22Rv1 (cell line): ENCODE measurements at regions not wholly inside any gene's neighbourhood (a gene's known extent, or its start where the extent isn't known, plus 50 kb on each side); places are given as distances from the start of the nearest gene placed in this dataset.

Source experiments
- H3K27ac ChIP-seq: fragments of 450-650 bp; 2 replicates; pipeline ENCODE4 v1.5.1; 2017
- ZFX ChIP-seq: fragments of 450-650 bp; IDR thresholded peaks from 2 replicates; pipeline ENCODE4 v1.6.1; 2017; ENCODE audit warnings: antibody characterized with exemption, borderline replicate concordance
- TF ChIP-seq, protein P1 (sequence below): fragments of 450-650 bp; IDR thresholded peaks from 2 replicates; pipeline ENCODE4 v1.5.1; 2017; ENCODE audit warnings: mild to moderate bottlenecking

DNA sequence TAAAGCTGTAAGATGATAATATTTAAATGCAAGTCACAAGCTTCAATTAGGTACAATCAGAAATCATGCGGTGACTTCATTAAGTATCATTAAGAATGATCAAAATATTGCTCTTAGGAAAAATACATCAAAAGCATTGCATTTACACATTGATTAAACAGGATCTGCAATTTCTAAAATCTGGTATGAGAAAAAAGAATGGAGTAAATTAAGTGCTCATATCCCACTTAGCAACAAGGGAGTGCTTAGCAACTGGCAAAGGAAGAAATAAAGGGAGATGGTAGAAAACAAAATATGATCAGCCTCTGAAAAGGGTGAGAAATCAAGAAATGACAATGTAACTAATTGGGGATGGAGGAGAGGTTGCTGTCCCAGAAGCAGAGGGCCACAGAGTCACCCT is 1918.2 kb upstream of the PIK3C3 start:
- no peak overlapping the region for H3K27ac ChIP-seq
- TF ChIP-seq, protein P1, sequence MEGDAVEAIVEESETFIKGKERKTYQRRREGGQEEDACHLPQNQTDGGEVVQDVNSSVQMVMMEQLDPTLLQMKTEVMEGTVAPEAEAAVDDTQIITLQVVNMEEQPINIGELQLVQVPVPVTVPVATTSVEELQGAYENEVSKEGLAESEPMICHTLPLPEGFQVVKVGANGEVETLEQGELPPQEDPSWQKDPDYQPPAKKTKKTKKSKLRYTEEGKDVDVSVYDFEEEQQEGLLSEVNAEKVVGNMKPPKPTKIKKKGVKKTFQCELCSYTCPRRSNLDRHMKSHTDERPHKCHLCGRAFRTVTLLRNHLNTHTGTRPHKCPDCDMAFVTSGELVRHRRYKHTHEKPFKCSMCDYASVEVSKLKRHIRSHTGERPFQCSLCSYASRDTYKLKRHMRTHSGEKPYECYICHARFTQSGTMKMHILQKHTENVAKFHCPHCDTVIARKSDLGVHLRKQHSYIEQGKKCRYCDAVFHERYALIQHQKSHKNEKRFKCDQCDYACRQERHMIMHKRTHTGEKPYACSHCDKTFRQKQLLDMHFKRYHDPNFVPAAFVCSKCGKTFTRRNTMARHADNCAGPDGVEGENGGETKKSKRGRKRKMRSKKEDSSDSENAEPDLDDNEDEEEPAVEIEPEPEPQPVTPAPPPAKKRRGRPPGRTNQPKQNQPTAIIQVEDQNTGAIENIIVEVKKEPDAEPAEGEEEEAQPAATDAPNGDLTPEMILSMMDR = no peak
- TF ChIP-seq ZFX = no peak

GRCh38 chr18:40035966-40036365 is 1919.1 kb upstream of the PIK3C3 start:
- no peak for TF ChIP-seq ZFX
- TF ChIP-seq, protein P1 = no peak
- H3K27ac ChIP-seq = no peak overlapping the region

DNA sequence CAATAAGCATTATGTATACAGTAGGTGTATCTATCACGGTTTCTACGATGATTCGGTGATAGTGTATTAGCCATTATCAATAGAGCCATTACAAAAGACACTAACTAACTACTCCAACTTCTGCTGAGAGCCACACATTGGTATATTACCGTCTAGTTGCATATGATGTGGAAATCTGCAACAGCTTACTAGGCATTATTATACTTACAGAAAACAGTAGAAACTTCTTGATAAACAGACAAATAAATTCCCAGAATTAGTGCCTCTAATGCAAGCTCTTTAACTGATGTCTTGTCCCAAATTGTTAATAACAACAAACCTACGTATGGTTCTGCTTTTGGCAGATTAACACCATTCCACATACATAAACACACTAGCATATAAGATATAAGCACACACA is 1923.0 kb upstream of the PIK3C3 start:
- no peak for TF ChIP-seq ZFX
- TF ChIP-seq, protein P1 = no peak
- no peak overlapping the region for H3K27ac ChIP-seq

DNA sequence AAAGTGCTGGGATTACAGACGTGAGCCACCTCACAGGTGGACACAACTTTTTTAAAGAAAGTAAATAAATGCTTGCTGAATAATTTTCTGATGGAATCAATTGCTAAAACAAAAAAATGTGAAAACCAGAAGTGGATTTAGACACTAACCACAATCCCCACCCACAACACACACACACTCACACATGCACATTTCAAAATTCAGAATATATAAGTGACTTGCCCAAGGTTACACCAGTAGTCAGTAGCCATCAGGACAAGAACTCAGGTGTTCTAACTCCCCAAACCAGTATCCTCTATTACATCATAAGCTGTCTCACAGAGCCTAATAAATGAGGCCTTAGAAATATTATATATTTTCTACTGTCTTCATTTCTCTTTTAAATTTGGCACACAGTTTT is 1923.6 kb upstream of the PIK3C3 start:
- TF ChIP-seq, protein P1 = no peak
- no peak for TF ChIP-seq ZFX
- no peak overlapping the region for H3K27ac ChIP-seq

- no peak overlapping the region for H3K27ac ChIP-seq
- no peak for TF ChIP-seq ZFX
- TF ChIP-seq, protein P1 = no peak
Measured at GRCh38 chr18:40019797-40020392, 1935.1 kb upstream of the PIK3C3 start.

DNA sequence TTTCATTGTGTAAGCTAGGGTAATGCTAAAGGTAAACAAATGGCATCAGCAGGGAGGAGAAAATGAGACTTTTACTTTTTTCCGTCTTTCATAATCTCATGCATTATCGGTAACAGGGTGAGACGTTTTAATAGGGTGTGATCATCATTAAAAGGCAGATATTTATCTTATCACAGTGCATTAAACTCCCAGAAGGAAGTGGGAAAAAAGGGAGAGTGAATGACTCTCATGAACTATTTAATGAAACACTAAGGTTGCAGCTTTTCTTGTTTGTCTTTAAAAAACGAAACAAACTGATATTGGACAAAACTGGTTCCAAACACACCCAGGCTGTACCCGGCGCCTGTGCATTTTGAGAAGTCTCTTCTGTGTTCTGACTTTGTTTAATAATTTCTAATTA is 1936.8 kb upstream of the PIK3C3 start:
- H3K27ac ChIP-seq = no peak overlapping the region
- TF ChIP-seq, protein P1 = no peak
- TF ChIP-seq ZFX = no peak

- no peak overlapping the region for H3K27ac ChIP-seq
- TF ChIP-seq, protein P1 = no peak
- TF ChIP-seq ZFX = no peak
Measured at GRCh38 chr18:40017021-40017420, 1938.0 kb upstream of the PIK3C3 start.
